Esophagus muscularis mucosa (tissue), 4 donors: ENCODE measurements at regions not wholly inside any gene's neighbourhood (a gene's known extent, or its start where the extent isn't known, plus 50 kb on each side); places are given as distances from the start of the nearest gene placed in this dataset.

Source experiments
- CTCF ChIP-seq, 3 experiments: fragments of 200-600 bp in 2 of 3; fragments of 450-650 bp in 1 of 3; sonication (generic) in 2 of 3; IDR thresholded peaks; one replicate each; pipeline ENCODE4 v1.5.1; 2017 to 2019; ENCODE audit warnings: antibody characterized with exemption in 3 of 3, mild to moderate bottlenecking in 2 of 3, moderate library complexity in 1 of 3
- EP300 ChIP-seq: sonication (generic); formaldehyde crosslinking; IDR thresholded peaks from one replicate; pipeline ENCODE4 v1.6.1; 2017; ENCODE audit warnings: antibody characterized with exemption
- POLR2A ChIP-seq: fragments of 450-650 bp; IDR thresholded peaks from one replicate; pipeline ENCODE4 v1.6.1; 2017; ENCODE audit warnings: antibody characterized with exemption, moderate library complexity, mild to moderate bottlenecking, low read depth

- TF ChIP-seq POLR2A (no peak), CTCF (IDR thresholded peaks at IDR 0.05) (no peak), EP300 (no peak)
These were observed 298.6 kb downstream of the PARP8 start for GRCh38 chr5:50964746-50965653.
